Hepatocyte (in vitro differentiated cells): ENCODE measurements at regions not wholly inside any gene's neighbourhood (a gene's known extent, or its start where the extent isn't known, plus 50 kb on each side); places are given as distances from the start of the nearest gene placed in this dataset.
"Not testable (repeated sequence)": the region's sequence is repeated elsewhere in the genome, so short reads cannot be mapped to it uniquely, and the experiment has no call there.

ENCODE experiments used
- DNase-seq: peaks from one replicate; pipeline ENCODE4 v3.0.0-alpha.2; 2016; ENCODE audit warnings: low spot score
- H2AFZ ChIP-seq: fragments of 200-600 bp; sonication (generic); 2 replicates; pipeline ENCODE4 v1.6.0; 2016; ENCODE audit warnings: antibody characterized with exemption, mild to moderate bottlenecking
- H3K27ac ChIP-seq: fragments of 200-600 bp; sonication (generic); 2 replicates; pipeline ENCODE4 v1.5.1; 2016; ENCODE audit warnings: mild to moderate bottlenecking
- H3K27me3 ChIP-seq: fragments of 200-600 bp; sonication (generic); 2 replicates; pipeline ENCODE4 v1.6.1; 2016
- H3K36me3 ChIP-seq: fragments of 200-600 bp; sonication (generic); replicated peaks from 2 replicates; pipeline ENCODE4 v1.5.1; 2016; ENCODE audit warnings: low read depth; ENCODE audit not compliant: insufficient read depth
- H3K4me1 ChIP-seq: fragments of 200-600 bp; sonication (generic); 2 replicates; pipeline ENCODE4 v1.5.1; 2016; ENCODE audit warnings: mild to moderate bottlenecking, moderate library complexity; ENCODE audit not compliant: insufficient read depth
- H3K4me2 ChIP-seq: fragments of 200-600 bp; sonication (generic); 2 replicates; pipeline ENCODE4 v1.6.0; 2016
- H3K4me3 ChIP-seq: fragments of 200-600 bp; sonication (generic); 2 replicates; pipeline ENCODE4 v1.5.1; 2016; ENCODE audit warnings: mild to moderate bottlenecking
- H3K79me2 ChIP-seq: fragments of 200-600 bp; sonication (generic); 2 replicates; pipeline ENCODE4 v1.6.0; 2017; ENCODE audit warnings: mild to moderate bottlenecking
- H3K9me2 ChIP-seq: fragments of 200-600 bp; sonication (generic); replicated peaks from 2 replicates; pipeline ENCODE4 v1.6.0; 2017; ENCODE audit warnings: mild to moderate bottlenecking; ENCODE audit not compliant: insufficient read depth
- H3K9me3 ChIP-seq: fragments of 200-600 bp; sonication (generic); 2 replicates; pipeline ENCODE4 v1.5.1; 2016; ENCODE audit warnings: low read depth, mild to moderate bottlenecking
- H4K20me1 ChIP-seq: fragments of 200-600 bp; sonication (generic); 2 replicates; pipeline ENCODE4 v1.6.0; 2016; ENCODE audit warnings: mild to moderate bottlenecking; ENCODE audit not compliant: insufficient read depth, poor library complexity, severe bottlenecking
- CTCF ChIP-seq: fragments of 200-600 bp; sonication (generic); IDR thresholded peaks from 2 replicates; pipeline ENCODE4 v1.5.1; 2016; ENCODE audit warnings: antibody characterized with exemption, mild to moderate bottlenecking; ENCODE audit not compliant: poor library complexity
- EZH2 ChIP-seq: fragments of 200-600 bp; sonication (generic); IDR thresholded peaks from 2 replicates; pipeline ENCODE4 v1.6.1; 2016; ENCODE audit warnings: antibody characterized with exemption, mild to moderate bottlenecking, borderline replicate concordance
- EZH2phosphoT487 ChIP-seq: fragments of 200-600 bp; sonication (generic); IDR thresholded peaks from one replicate; pipeline ENCODE4 v1.6.1; 2018; ENCODE audit warnings: antibody characterized with exemption, mild to moderate bottlenecking, low read depth, moderate library complexity; ENCODE audit not compliant: unreplicated experiment, severe bottlenecking
- WGBS: methylation state at CpG from one replicate; pipeline ENCODE4 v1.1.6; 2016; ENCODE audit warnings: low lambda C conversion rate; ENCODE audit errors: missing lambda C conversion rate; 5-methylcytosine and 5-hydroxymethylcytosine counted together

- Histone ChIP-seq H4K20me1 (no peaks in the 10 kb centered on the region), H3K4me3 (no peak overlapping the region), H3K79me2 (no peaks in the 10 kb centered on the region), H3K4me2 (no peak overlapping the region), H3K36me3 (no peaks in the 10 kb centered on the region), H2AFZ (no peak overlapping the region), H3K4me1 (no peaks in the 10 kb centered on the region), H3K27me3 (no peaks in the 10 kb centered on the region), H3K9me2 (no peaks in the 10 kb centered on the region), H3K9me3 (no peaks in the 10 kb centered on the region), H3K27ac (no peak overlapping the region)
- DNase-seq: no peak
- 100% methylated on average over 1 of the region's 1 CpG for WGBS
- TF ChIP-seq EZH2phosphoT487 (no peak), EZH2 (no peak), CTCF (no peak)
These were observed 199.2 kb upstream of the HTR1E start for GRCh38 chr6:86738078-86738477.

GRCh38 chr6:86731631-86732030 is 205.7 kb upstream of the HTR1E start:
- 80% methylated on average over 8 of the region's 8 CpGs for WGBS
- not testable (repeated sequence) for H3K9me2 ChIP-seq

GRCh38 chr6:86730772-86731171 is 206.6 kb upstream of the HTR1E start:
- not testable (repeated sequence) for H3K27ac ChIP-seq, H2AFZ ChIP-seq, H3K79me2 ChIP-seq, H3K36me3 ChIP-seq, H3K4me1 ChIP-seq, H3K9me2 ChIP-seq, H3K4me3 ChIP-seq, H3K4me2 ChIP-seq, DNase-seq, H4K20me1 ChIP-seq, H3K9me3 ChIP-seq, H3K27me3 ChIP-seq
- WGBS: 89% methylated on average over 4 of the region's 4 CpGs

More at GRCh38 chr6:86731631-86732030, 205.7 kb upstream of the HTR1E start:
- not testable (repeated sequence) for H3K27me3 ChIP-seq, H3K4me1 ChIP-seq, H4K20me1 ChIP-seq, H3K27ac ChIP-seq, H3K79me2 ChIP-seq, H3K4me3 ChIP-seq, H2AFZ ChIP-seq, H3K9me3 ChIP-seq, H3K4me2 ChIP-seq, DNase-seq, H3K36me3 ChIP-seq

GRCh38 chr6:86730216-86730615 is 207.1 kb upstream of the HTR1E start:
- H3K79me2 ChIP-seq: no peaks in the 10 kb centered on the region
- no peaks in the 10 kb centered on the region for H3K36me3 ChIP-seq
- no peak for DNase-seq
- no peak overlapping the region for H3K4me2 ChIP-seq
- WGBS: 5% methylated on average over 1 of the region's 1 CpG
- H3K9me2 ChIP-seq: no peaks in the 10 kb centered on the region
- no peaks in the 10 kb centered on the region for H3K4me1 ChIP-seq
- no peak overlapping the region for H3K4me3 ChIP-seq
- H4K20me1 ChIP-seq: no peaks in the 10 kb centered on the region
- no peak overlapping the region for H3K27ac ChIP-seq
- no peak for TF ChIP-seq EZH2
- no peak for TF ChIP-seq CTCF
- no peak for TF ChIP-seq EZH2phosphoT487
- H3K9me3 ChIP-seq: no peaks in the 10 kb centered on the region
- H3K27me3 ChIP-seq: no peaks in the 10 kb centered on the region
- no peak overlapping the region for H2AFZ ChIP-seq

GRCh38 chr6:86728976-86729375 is 208.4 kb upstream of the HTR1E start:
- no peak overlapping the region for H3K27ac ChIP-seq
- no peak overlapping the region for H3K4me2 ChIP-seq
- peaks cover 5% of the 10 kb centered on the region for H3K4me1 ChIP-seq
- no peaks in the 10 kb centered on the region for H4K20me1 ChIP-seq
- H3K79me2 ChIP-seq: no peaks in the 10 kb centered on the region
- no peak for DNase-seq
- TF ChIP-seq EZH2phosphoT487: no peak
- TF ChIP-seq CTCF: no peak
- no peak for TF ChIP-seq EZH2
- WGBS: 54% methylated on average over 2 of the region's 2 CpGs
- H3K27me3 ChIP-seq: no peaks in the 10 kb centered on the region
- H3K9me2 ChIP-seq: no peaks in the 10 kb centered on the region
- H3K36me3 ChIP-seq: no peaks in the 10 kb centered on the region
- no peaks in the 10 kb centered on the region for H3K9me3 ChIP-seq
- no peak overlapping the region for H2AFZ ChIP-seq
- no peak overlapping the region for H3K4me3 ChIP-seq
